ENCODE measurements at regions not wholly inside any gene's neighbourhood (a gene's known extent, or its start where the extent isn't known, plus 50 kb on each side); places are given as distances from the start of the nearest gene placed in this dataset.

DNA sequence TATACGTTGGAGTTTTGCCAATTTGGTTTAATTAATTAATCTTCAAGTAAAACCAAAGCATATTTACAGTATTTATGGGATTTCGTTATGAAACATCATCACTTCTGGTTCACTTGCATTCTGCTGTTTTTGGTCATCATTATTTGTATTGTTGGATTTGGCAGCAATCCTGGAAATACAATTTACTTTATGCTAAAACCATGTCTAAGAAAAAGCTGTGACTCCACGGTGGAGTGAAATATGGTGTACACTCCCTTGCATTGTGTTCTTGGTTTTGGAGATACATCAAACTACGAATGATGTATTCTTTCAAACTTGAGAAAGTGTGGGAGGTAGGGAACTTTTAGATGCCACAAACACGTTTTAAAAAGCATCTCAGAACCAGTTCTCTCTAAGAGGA, 106.4 kb downstream of the CTAGE1 start:
- peaks cover 4% of the 10 kb centered on the region for H3K27me3 Mint-ChIP-seq
- H3K9me3 ChIP-seq (ENCODE audit: control insufficient read depth in 1 of 2, insufficient read depth in 1 of 2, low read length in 2 of 2) = peaks cover 0 to 4% of the 10 kb centered on the region in 2 experiments
- ChIA-PET POLR2A (no interaction called here), CTCF (interaction anchor here (0.9 kb wide), 1 partner anchor 10 kb away, joined by 3 read pairs; no protein-coding TSS in a partner anchor)
- H3K36me3 Mint-ChIP-seq (ENCODE audit: low read depth) = no peaks in the 10 kb centered on the region
- H3K36me3 ChIP-seq (ENCODE audit: insufficient read depth, low read length) = no peaks in the 10 kb centered on the region
- H3K27me3 ChIP-seq (ENCODE audit: control insufficient read depth in 1 of 2, insufficient read depth in 2 of 2, low read length in 2 of 2) = no peaks in the 10 kb centered on the region
- no peak overlapping the region for H3K27ac ChIP-seq (ENCODE audit: low read depth in 1 of 2, low read length in 2 of 2)
- H3K4me1 ChIP-seq (ENCODE audit: insufficient read depth, low read length) = no peaks in the 10 kb centered on the region
- DNase-seq (no peak), ATAC-seq (ENCODE audit: poor library complexity) (no peak)
- H3K4me3 Mint-ChIP-seq = no peak overlapping the region
- no peak overlapping the region for H3K4me3 ChIP-seq (ENCODE audit: low read length)
- TF ChIP-seq, protein P1, sequence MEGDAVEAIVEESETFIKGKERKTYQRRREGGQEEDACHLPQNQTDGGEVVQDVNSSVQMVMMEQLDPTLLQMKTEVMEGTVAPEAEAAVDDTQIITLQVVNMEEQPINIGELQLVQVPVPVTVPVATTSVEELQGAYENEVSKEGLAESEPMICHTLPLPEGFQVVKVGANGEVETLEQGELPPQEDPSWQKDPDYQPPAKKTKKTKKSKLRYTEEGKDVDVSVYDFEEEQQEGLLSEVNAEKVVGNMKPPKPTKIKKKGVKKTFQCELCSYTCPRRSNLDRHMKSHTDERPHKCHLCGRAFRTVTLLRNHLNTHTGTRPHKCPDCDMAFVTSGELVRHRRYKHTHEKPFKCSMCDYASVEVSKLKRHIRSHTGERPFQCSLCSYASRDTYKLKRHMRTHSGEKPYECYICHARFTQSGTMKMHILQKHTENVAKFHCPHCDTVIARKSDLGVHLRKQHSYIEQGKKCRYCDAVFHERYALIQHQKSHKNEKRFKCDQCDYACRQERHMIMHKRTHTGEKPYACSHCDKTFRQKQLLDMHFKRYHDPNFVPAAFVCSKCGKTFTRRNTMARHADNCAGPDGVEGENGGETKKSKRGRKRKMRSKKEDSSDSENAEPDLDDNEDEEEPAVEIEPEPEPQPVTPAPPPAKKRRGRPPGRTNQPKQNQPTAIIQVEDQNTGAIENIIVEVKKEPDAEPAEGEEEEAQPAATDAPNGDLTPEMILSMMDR (IDR thresholded peaks at IDR 0.05) = no peak
- H3K27ac Mint-ChIP-seq = no peak overlapping the region
- intact Hi-C loops (cut with DNase I, micrococcal nuclease) = no loop called here
- no peaks in the 10 kb centered on the region for H3K4me1 Mint-ChIP-seq (ENCODE audit: low read depth)
- no peaks in the 10 kb centered on the region for H3K9me3 Mint-ChIP-seq

DNA sequence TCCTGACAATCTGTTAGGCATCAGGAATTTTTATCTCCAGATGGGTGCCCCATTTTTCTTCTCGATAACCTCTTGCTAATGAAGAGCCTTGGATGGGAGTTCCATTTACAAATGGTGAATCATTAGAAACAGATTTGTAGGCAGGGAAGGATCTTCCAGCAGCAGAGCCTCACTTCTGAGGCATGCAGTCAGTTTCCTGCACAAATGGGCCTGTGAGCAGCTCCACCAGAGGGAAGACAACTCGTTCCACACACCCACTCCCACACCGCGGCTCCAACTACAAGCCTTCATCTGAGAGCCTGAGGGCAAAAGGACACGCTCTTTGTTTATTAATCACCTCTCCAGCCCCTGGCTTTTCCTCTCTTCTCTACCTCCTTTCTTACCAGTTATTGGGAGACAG, 108.5 kb downstream of the CTAGE1 start:
- no peaks in the 10 kb centered on the region for H3K9me3 ChIP-seq (ENCODE audit: control insufficient read depth in 1 of 2, insufficient read depth in 1 of 2, low read length in 2 of 2)
- no peaks in the 10 kb centered on the region for H3K4me1 ChIP-seq (ENCODE audit: insufficient read depth, low read length)
- no peak for DNase-seq
- ChIA-PET POLR2A (no interaction called here), CTCF (no interaction called here)
- Mint-ChIP-seq H3K9me3 (peaks cover 3% of the 10 kb centered on the region), H3K27ac (no peak overlapping the region), H3K27me3 (peaks cover 8% of the 10 kb centered on the region), H3K4me3 (no peak overlapping the region), H3K36me3 (ENCODE audit: low read depth) (no peaks in the 10 kb centered on the region), H3K4me1 (ENCODE audit: low read depth) (no peaks in the 10 kb centered on the region)
- TF ChIP-seq, protein P1 (IDR thresholded peaks at IDR 0.05) = no peak
- no peak overlapping the region for H3K4me3 ChIP-seq (ENCODE audit: low read length)
- no peak for ATAC-seq (ENCODE audit: poor library complexity)
- no peaks in the 10 kb centered on the region for H3K36me3 ChIP-seq (ENCODE audit: insufficient read depth, low read length)
- H3K27me3 ChIP-seq (ENCODE audit: control insufficient read depth in 1 of 2, insufficient read depth in 2 of 2, low read length in 2 of 2) = no peaks in the 10 kb centered on the region
- no peak overlapping the region for H3K27ac ChIP-seq (ENCODE audit: low read depth in 1 of 2, low read length in 2 of 2)
- intact Hi-C loops (cut with DNase I, micrococcal nuclease) = no loop called here

DNA sequence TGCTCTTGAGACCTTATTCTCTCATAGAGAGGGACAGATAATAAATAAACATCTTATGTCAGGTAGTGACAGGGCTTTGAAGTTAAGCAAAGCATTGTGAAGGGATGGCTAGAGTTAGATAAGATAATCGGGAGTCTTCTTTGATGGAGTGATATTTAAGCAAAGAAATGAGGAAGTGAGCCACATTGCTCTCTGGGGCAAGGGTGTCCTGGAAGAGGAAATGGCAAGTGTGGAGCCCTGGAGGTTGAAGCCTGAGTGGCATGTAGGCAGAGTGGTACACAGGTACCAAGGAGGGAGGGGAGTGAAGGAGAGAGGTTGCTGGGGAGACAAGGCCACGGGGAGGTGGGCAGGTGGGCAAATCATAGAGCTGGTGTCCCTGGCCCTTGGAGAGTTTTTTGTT, 110.2 kb downstream of the CTAGE1 start:
- Mint-ChIP-seq H3K4me1 (ENCODE audit: low read depth) (no peaks in the 10 kb centered on the region), H3K9me3 (peaks cover 4% of the 10 kb centered on the region), H3K27me3 (peaks cover 9% of the 10 kb centered on the region), H3K27ac (no peak overlapping the region), H3K36me3 (ENCODE audit: low read depth) (no peaks in the 10 kb centered on the region), H3K4me3 (no peak overlapping the region)
- intact Hi-C loops (cut with DNase I, micrococcal nuclease) = no loop called here
- Histone ChIP-seq H3K36me3 (ENCODE audit: insufficient read depth, low read length) (no peaks in the 10 kb centered on the region), H3K9me3 (ENCODE audit: control insufficient read depth in 1 of 2, insufficient read depth in 1 of 2, low read length in 2 of 2) (no peaks in the 10 kb centered on the region), H3K27me3 (ENCODE audit: control insufficient read depth in 1 of 2, insufficient read depth in 2 of 2, low read length in 2 of 2) (no peaks in the 10 kb centered on the region), H3K4me1 (ENCODE audit: insufficient read depth, low read length) (no peaks in the 10 kb centered on the region), H3K4me3 (ENCODE audit: low read length) (no peak overlapping the region), H3K27ac (ENCODE audit: low read depth in 1 of 2, low read length in 2 of 2) (no peak overlapping the region)
- POLR2A ChIA-PET = no interaction called here
- ATAC-seq (ENCODE audit: poor library complexity) (no peak), DNase-seq (no peak)
- TF ChIP-seq, protein P1 (IDR thresholded peaks at IDR 0.05) = no peak
- CTCF ChIA-PET = no interaction called here

All from CD4-positive, alpha-beta T cell (primary cell).